Osteocyte (in vitro differentiated cells): ENCODE measurements at regions not wholly inside any gene's neighbourhood (a gene's known extent, or its start where the extent isn't known, plus 50 kb on each side); places are given as distances from the start of the nearest gene placed in this dataset.

ENCODE experiments used
- DNase-seq: peaks from one replicate; pipeline ENCODE4 v3.0.0; 2021; ENCODE audit warnings: mixed read lengths; ENCODE audit not compliant: unreplicated experiment; ENCODE audit errors: extremely low spot score
- H3K27ac Mint-ChIP-seq: one replicate; pipeline ENCODE4 v1.8.0; 2021; ENCODE audit warnings: mild to moderate bottlenecking, mixed read lengths; ENCODE audit not compliant: unreplicated experiment
- H3K27me3 Mint-ChIP-seq: one replicate; pipeline ENCODE4 v1.8.0; 2021; ENCODE audit warnings: mixed read lengths; ENCODE audit not compliant: unreplicated experiment
- H3K36me3 Mint-ChIP-seq: one replicate; pipeline ENCODE4 v1.8.0; 2021; ENCODE audit warnings: mixed read lengths; ENCODE audit not compliant: unreplicated experiment
- H3K4me1 Mint-ChIP-seq: one replicate; pipeline ENCODE4 v1.8.0; 2021; ENCODE audit warnings: mixed read lengths; ENCODE audit not compliant: unreplicated experiment
- H3K4me3 Mint-ChIP-seq: one replicate; pipeline ENCODE4 v1.8.0; 2021; ENCODE audit warnings: mild to moderate bottlenecking, moderate library complexity, mixed read lengths; ENCODE audit not compliant: unreplicated experiment
- H3K9me3 Mint-ChIP-seq: one replicate; pipeline ENCODE4 v1.8.0; 2021; ENCODE audit warnings: mixed read lengths; ENCODE audit not compliant: unreplicated experiment
- CTCF ChIP-seq: fragments of 200-600 bp; sonication (generic); IDR thresholded peaks from 2 replicates; pipeline ENCODE4 v1.5.0; 2021; ENCODE audit warnings: antibody characterized with exemption, mild to moderate bottlenecking, moderate library complexity

GRCh38 chr15:93307513-93307912, 218.5 kb upstream of the RGMA start:
- no peak for TF ChIP-seq CTCF
- Mint-ChIP-seq H3K27me3 (no peaks in the 10 kb centered on the region), H3K36me3 (no peaks in the 10 kb centered on the region), H3K4me1 (no peaks in the 10 kb centered on the region), H3K4me3 (no peak overlapping the region), H3K9me3 (no peaks in the 10 kb centered on the region), H3K27ac (no peak overlapping the region)
- DNase-seq, result peak; percentile 56

- Mint-ChIP-seq H3K4me1 (no peaks in the 10 kb centered on the region), H3K9me3 (no peaks in the 10 kb centered on the region), H3K27me3 (no peaks in the 10 kb centered on the region), H3K36me3 (no peaks in the 10 kb centered on the region), H3K4me3 (no peak overlapping the region), H3K27ac (no peak overlapping the region)
- no peak for TF ChIP-seq CTCF
- peak; percentile 53 for DNase-seq
Observed at GRCh38 chr15:93305306-93305705, 216.3 kb upstream of the RGMA start.

GRCh38 chr15:93302080-93302765, 213.2 kb upstream of the RGMA start:
- H3K27me3 Mint-ChIP-seq, result no peaks in the 10 kb centered on the region
- TF ChIP-seq CTCF, result no peak

GRCh38 chr15:93300796-93301195, 211.8 kb upstream of the RGMA start:
- no peaks in the 10 kb centered on the region for H3K9me3 Mint-ChIP-seq
- no peak overlapping the region for H3K4me3 Mint-ChIP-seq
- no peaks in the 10 kb centered on the region for H3K27me3 Mint-ChIP-seq
- no peaks in the 10 kb centered on the region for H3K36me3 Mint-ChIP-seq
- no peaks in the 10 kb centered on the region for H3K4me1 Mint-ChIP-seq
- no peak overlapping the region for H3K27ac Mint-ChIP-seq
- no peak for TF ChIP-seq CTCF
- peak; percentile 17 for DNase-seq

More at GRCh38 chr15:93302080-93302765, 213.2 kb upstream of the RGMA start:
- no peak overlapping the region for H3K4me3 Mint-ChIP-seq
- H3K27ac Mint-ChIP-seq, result no peak overlapping the region
- H3K4me1 Mint-ChIP-seq, result no peaks in the 10 kb centered on the region
- no peaks in the 10 kb centered on the region for H3K36me3 Mint-ChIP-seq
- H3K9me3 Mint-ChIP-seq, result no peaks in the 10 kb centered on the region
- DNase-seq, result peak; percentile 32

GRCh38 chr15:93299675-93300074, 210.7 kb upstream of the RGMA start:
- H3K27ac Mint-ChIP-seq, result no peak overlapping the region
- no peaks in the 10 kb centered on the region for H3K36me3 Mint-ChIP-seq
- H3K4me3 Mint-ChIP-seq, result no peak overlapping the region
- H3K9me3 Mint-ChIP-seq, result no peaks in the 10 kb centered on the region
- no peak for TF ChIP-seq CTCF
- DNase-seq, result peak; percentile 27
- no peaks in the 10 kb centered on the region for H3K27me3 Mint-ChIP-seq
- no peaks in the 10 kb centered on the region for H3K4me1 Mint-ChIP-seq
